HUES6 (cell line): ENCODE measurements at regions not wholly inside any gene's neighbourhood (a gene's known extent, or its start where the extent isn't known, plus 50 kb on each side); places are given as distances from the start of the nearest gene placed in this dataset.

ENCODE experiments used
- H3K27ac ChIP-seq: 2 replicates; pipeline ENCODE4 v1.7.0; 2013; ENCODE audit warnings: low read depth, mild to moderate bottlenecking, low read length, inconsistent platforms
- H3K27me3 ChIP-seq: 2 replicates; pipeline ENCODE4 v1.6.1; 2013; ENCODE audit warnings: low read length; ENCODE audit not compliant: control insufficient read depth, insufficient read depth
- H3K36me3 ChIP-seq: 2 replicates; pipeline ENCODE4 v1.6.1; 2013; ENCODE audit warnings: low read length; ENCODE audit not compliant: control insufficient read depth, insufficient read depth
- H3K4me1 ChIP-seq: 2 replicates; pipeline ENCODE4 v1.6.1; 2013; ENCODE audit warnings: low read length; ENCODE audit not compliant: control insufficient read depth, insufficient read depth
- H3K4me3 ChIP-seq: 2 replicates; pipeline ENCODE4 v1.5.1; 2013; ENCODE audit warnings: low read depth, low read length
- H3K9ac ChIP-seq: one replicate; pipeline ENCODE4 v1.6.1; 2013; ENCODE audit warnings: mild to moderate bottlenecking, low read length
- H3K9me3 ChIP-seq: 2 replicates; pipeline ENCODE4 v1.6.1; 2013; ENCODE audit warnings: low read depth, low read length; ENCODE audit not compliant: control insufficient read depth, insufficient read depth

- H3K27ac ChIP-seq, result no peak overlapping the region
- no peaks in the 10 kb centered on the region for H3K4me1 ChIP-seq
- H3K9me3 ChIP-seq, result no peaks in the 10 kb centered on the region
Measured at GRCh38 chr11:104259121-104259610, 95.2 kb upstream of the PDGFD start.

GRCh38 chr11:104256525-104256924 is 92.6 kb upstream of the PDGFD start:
- no peak overlapping the region for H3K4me3 ChIP-seq
- H3K27me3 ChIP-seq, result no peaks in the 10 kb centered on the region
- no peaks in the 10 kb centered on the region for H3K9me3 ChIP-seq
- no peak overlapping the region for H3K9ac ChIP-seq
- no peaks in the 10 kb centered on the region for H3K4me1 ChIP-seq
- H3K27ac ChIP-seq, result no peak overlapping the region
- no peaks in the 10 kb centered on the region for H3K36me3 ChIP-seq

More at GRCh38 chr11:104259121-104259610, 95.2 kb upstream of the PDGFD start:
- H3K36me3 ChIP-seq, result no peaks in the 10 kb centered on the region
- no peak overlapping the region for H3K9ac ChIP-seq
- no peak overlapping the region for H3K4me3 ChIP-seq
- no peaks in the 10 kb centered on the region for H3K27me3 ChIP-seq

- no peak overlapping the region for H3K27ac ChIP-seq
- no peak overlapping the region for H3K4me3 ChIP-seq
- H3K9me3 ChIP-seq, result no peaks in the 10 kb centered on the region
- H3K4me1 ChIP-seq, result no peaks in the 10 kb centered on the region
- no peak overlapping the region for H3K9ac ChIP-seq
- no peaks in the 10 kb centered on the region for H3K27me3 ChIP-seq
- H3K36me3 ChIP-seq, result no peaks in the 10 kb centered on the region
Measured at GRCh38 chr11:104254347-104254746, 90.4 kb upstream of the PDGFD start.

- Histone ChIP-seq H3K36me3 (no peaks in the 10 kb centered on the region), H3K27ac (no peak overlapping the region), H3K27me3 (no peaks in the 10 kb centered on the region), H3K9me3 (no peaks in the 10 kb centered on the region), H3K4me1 (no peaks in the 10 kb centered on the region), H3K4me3 (no peak overlapping the region), H3K9ac (no peak overlapping the region)
Measured at GRCh38 chr11:104246590-104246989, 82.6 kb upstream of the PDGFD start.

- Histone ChIP-seq H3K4me3 (no peak overlapping the region), H3K36me3 (no peaks in the 10 kb centered on the region), H3K27me3 (no peaks in the 10 kb centered on the region), H3K4me1 (no peaks in the 10 kb centered on the region), H3K9me3 (no peaks in the 10 kb centered on the region), H3K27ac (no peak overlapping the region), H3K9ac (no peak overlapping the region)
Measured at GRCh38 chr11:104238916-104239315, 75.0 kb upstream of the PDGFD start.

- no peak overlapping the region for H3K9ac ChIP-seq
- H3K4me1 ChIP-seq, result no peaks in the 10 kb centered on the region
- H3K27ac ChIP-seq, result no peak overlapping the region
- H3K36me3 ChIP-seq, result no peaks in the 10 kb centered on the region
- H3K9me3 ChIP-seq, result no peaks in the 10 kb centered on the region
- H3K27me3 ChIP-seq, result no peaks in the 10 kb centered on the region
- no peak overlapping the region for H3K4me3 ChIP-seq
Measured at GRCh38 chr11:104225047-104225446, 61.1 kb upstream of the PDGFD start.

- no peaks in the 10 kb centered on the region for H3K27me3 ChIP-seq
- no peaks in the 10 kb centered on the region for H3K36me3 ChIP-seq
- H3K27ac ChIP-seq, result no peak overlapping the region
- H3K9ac ChIP-seq, result no peak overlapping the region
- no peak overlapping the region for H3K4me3 ChIP-seq
- 0 out of 2 replicates have a peak, but pooled peaks cover 2% of the 10 kb centered on the region for H3K9me3 ChIP-seq
- H3K4me1 ChIP-seq, result no peaks in the 10 kb centered on the region
Measured at GRCh38 chr11:104222464-104222863, 58.5 kb upstream of the PDGFD start.

- H3K9me3 ChIP-seq, result 0 out of 2 replicates have a peak, but pooled peaks cover 2% of the 10 kb centered on the region
- no peaks in the 10 kb centered on the region for H3K4me1 ChIP-seq
- H3K9ac ChIP-seq, result no peak overlapping the region
- no peaks in the 10 kb centered on the region for H3K36me3 ChIP-seq
- no peaks in the 10 kb centered on the region for H3K27me3 ChIP-seq
- H3K27ac ChIP-seq, result no peak overlapping the region
- H3K4me3 ChIP-seq, result no peak overlapping the region
Measured at GRCh38 chr11:104221455-104221854, 57.5 kb upstream of the PDGFD start.

GRCh38 chr11:104219096-104219495 is 55.1 kb upstream of the PDGFD start:
- Histone ChIP-seq H3K9ac (no peak overlapping the region), H3K27me3 (no peaks in the 10 kb centered on the region), H3K27ac (no peak overlapping the region), H3K4me1 (no peaks in the 10 kb centered on the region), H3K36me3 (no peaks in the 10 kb centered on the region), H3K4me3 (no peak overlapping the region), H3K9me3 (0 out of 2 replicates have a peak, but pooled peaks cover 2% of the 10 kb centered on the region)

GRCh38 chr11:104214517-104214916 is 50.6 kb upstream of the PDGFD start:
- Histone ChIP-seq H3K27me3 (no peaks in the 10 kb centered on the region), H3K9me3 (0 out of 2 replicates have a peak, but pooled peaks cover 2% of the 10 kb centered on the region), H3K4me1 (no peaks in the 10 kb centered on the region), H3K9ac (no peak overlapping the region), H3K27ac (no peak overlapping the region), H3K36me3 (no peaks in the 10 kb centered on the region), H3K4me3 (no peak overlapping the region)
